A673 (cell line): ENCODE measurements at regions not wholly inside any gene's neighbourhood (a gene's known extent, or its start where the extent isn't known, plus 50 kb on each side); places are given as distances from the start of the nearest gene placed in this dataset.

ENCODE experiments used
- BruUV-seq: library from RNA; stranded (reverse); fragments of 400-500 nt; replicated peaks from 2 replicates; lab custom pipeline; 2021; lab: Mats Ljungman, UMichigan
- CTCF ChIA-PET: fragments of 300-600 bp; sonication (Branson Sonifier 250); formaldehyde crosslinking; loops from one replicate; lab custom pipeline; 2022; ENCODE audit warnings: antibody characterized with exemption; lab: Charles Lee
- POLR2A ChIA-PET: fragments of 300-600 bp; sonication (Branson Sonifier 250); formaldehyde crosslinking; loops from one replicate; lab custom pipeline; 2022; ENCODE audit warnings: antibody characterized with exemption; ENCODE audit not compliant: low non-redundant PET; lab: Charles Lee
- DNase-seq: peaks from one replicate; pipeline ENCODE4 v3.0.0-alpha.2; 2015; ENCODE audit warnings: low spot score
- H3K27ac ChIP-seq: fragments of 200-600 bp; sonication (generic); 2 replicates; pipeline ENCODE4 v1.5.1; 2016; ENCODE audit warnings: mixed run types, low read depth, mild to moderate bottlenecking, mixed read lengths, antibody characterized with exemption, low read length; ENCODE audit not compliant: poor library complexity, severe bottlenecking
- H3K27me3 ChIP-seq: fragments of 200-600 bp; sonication (generic); replicated peaks from 2 replicates; pipeline ENCODE4 v1.6.1; 2017; ENCODE audit warnings: mixed run types, low read depth, mild to moderate bottlenecking, mixed read lengths, antibody characterized with exemption, low read length; ENCODE audit not compliant: insufficient read depth, poor library complexity
- H3K36me3 ChIP-seq: fragments of 200-600 bp; sonication (generic); 2 replicates; pipeline ENCODE4 v1.6.1; 2016; ENCODE audit warnings: mixed run types, mild to moderate bottlenecking, mixed read lengths, antibody characterized with exemption, low read length; ENCODE audit not compliant: insufficient read depth, poor library complexity, severe bottlenecking
- H3K4me1 ChIP-seq: fragments of 200-600 bp; sonication (generic); 2 replicates; pipeline ENCODE4 v1.6.1; 2017; ENCODE audit warnings: mixed run types, mild to moderate bottlenecking, mixed read lengths, antibody characterized with exemption, low read length; ENCODE audit not compliant: insufficient read depth, poor library complexity, severe bottlenecking
- H3K4me3 ChIP-seq: fragments of 200-600 bp; sonication (generic); 2 replicates; pipeline ENCODE4 v1.5.1; 2016; ENCODE audit warnings: low read depth, mixed run types, mild to moderate bottlenecking, mixed read lengths, low read length; ENCODE audit not compliant: poor library complexity, severe bottlenecking
- H3K9me3 ChIP-seq: fragments of 200-600 bp; sonication (generic); 2 replicates; pipeline ENCODE4 v1.6.1; 2016; ENCODE audit warnings: mixed run types, low read depth, mild to moderate bottlenecking, mixed read lengths, antibody characterized with exemption, low read length; ENCODE audit not compliant: poor library complexity, severe bottlenecking
- CTCF ChIP-seq: fragments of 300-800, 200-600 bp; sonication (generic); conservative IDR thresholded peaks from 2 replicates; pipeline ENCODE4 v1.5.1; 2017; ENCODE audit warnings: low read depth, mild to moderate bottlenecking, antibody characterized with exemption, low read length, moderate library complexity, mixed read lengths
- EZH2 ChIP-seq: fragments of 200-600 bp; sonication (generic); IDR thresholded peaks from 2 replicates; pipeline ENCODE4 v1.6.1; 2017; ENCODE audit warnings: borderline replicate concordance, low read depth, mild to moderate bottlenecking, mixed read lengths, antibody characterized with exemption, low read length; ENCODE audit not compliant: poor library complexity, severe bottlenecking
- intact Hi-C: fragments of 100-400 bp; cut with micrococcal nuclease; formaldehyde crosslinking; loops from one replicate; pipeline ENCODE4 v1.10.0; 2022; ENCODE audit not compliant: unreplicated experiment

- intact Hi-C loops = no loop called here
- no TSS peak for BruUV-seq
- POLR2A ChIA-PET = no interaction called here
Measured at GRCh38 chr5:93251347-93251746, 329.7 kb downstream of the NR2F1-AS1 start.

GRCh38 chr5:93250424-93250823, 330.6 kb downstream of the NR2F1-AS1 start:
- no peak for DNase-seq
- Histone ChIP-seq H3K27ac (no peak overlapping the region), H3K9me3 (no peaks in the 10 kb centered on the region), H3K27me3 (no peaks in the 10 kb centered on the region), H3K36me3 (no peaks in the 10 kb centered on the region), H3K4me1 (peaks cover 5% of the 10 kb centered on the region), H3K4me3 (no peak overlapping the region)
- no peak for TF ChIP-seq CTCF
- TF ChIP-seq EZH2 = no peak
- CTCF ChIA-PET = no interaction called here
- intact Hi-C loops = no loop called here
- POLR2A ChIA-PET = no interaction called here
- BruUV-seq = no TSS peak

More at GRCh38 chr5:93251347-93251746, 329.7 kb downstream of the NR2F1-AS1 start:
- no peaks in the 10 kb centered on the region for H3K27me3 ChIP-seq
- H3K36me3 ChIP-seq = no peaks in the 10 kb centered on the region
- CTCF ChIA-PET = no interaction called here
- no peak for DNase-seq
- no peak overlapping the region for H3K4me3 ChIP-seq
- H3K9me3 ChIP-seq = no peaks in the 10 kb centered on the region
- peaks cover 4% of the 10 kb centered on the region for H3K4me1 ChIP-seq
- no peak overlapping the region for H3K27ac ChIP-seq
- no peak for TF ChIP-seq CTCF
- no peak for TF ChIP-seq EZH2

- ChIA-PET CTCF (no interaction called here), POLR2A (no interaction called here)
- Histone ChIP-seq H3K4me1 (peaks cover 5% of the 10 kb centered on the region), H3K36me3 (no peaks in the 10 kb centered on the region), H3K4me3 (no peak overlapping the region), H3K27ac (no peak overlapping the region), H3K27me3 (no peaks in the 10 kb centered on the region), H3K9me3 (no peaks in the 10 kb centered on the region)
- BruUV-seq = no TSS peak
- intact Hi-C loops = no loop called here
- TF ChIP-seq EZH2 (no peak), CTCF (no peak)
- DNase-seq = no peak
Measured at GRCh38 chr5:93249651-93250289, 331.2 kb downstream of the NR2F1-AS1 start.
